GM23338 (cell line): ENCODE measurements at regions not wholly inside any gene's neighbourhood (a gene's known extent, or its start where the extent isn't known, plus 50 kb on each side); places are given as distances from the start of the nearest gene placed in this dataset.

Source experiments
- ATAC-seq: fragments of 200-7000 bp; cut with Tn5 transposase; 3 replicates; pipeline ENCODE4 v1.9.1; 2020
- DNase-seq: peaks from one replicate; pipeline ENCODE4 v3.0.0-alpha.2; 2015; ENCODE audit warnings: low spot score
- H2AFZ ChIP-seq: fragments of 200-600 bp; sonication (generic); 2 replicates; pipeline ENCODE4 v1.8.0; 2016; ENCODE audit warnings: antibody characterized with exemption, mild to moderate bottlenecking, moderate library complexity
- H3F3A ChIP-seq: fragments of 200-600 bp; sonication (generic); replicated peaks from 2 replicates; pipeline ENCODE4 v1.8.0; 2017; ENCODE audit warnings: antibody characterized with exemption, mixed run types, low read depth
- H3K27ac ChIP-seq: fragments of 200-600 bp; sonication (generic); 2 replicates; pipeline ENCODE4 v1.6.1; 2016; ENCODE audit warnings: low read depth
- H3K27me3 ChIP-seq: fragments of 200-600 bp; sonication (generic); 2 replicates; pipeline ENCODE4 v1.8.0; 2016; ENCODE audit warnings: mild to moderate bottlenecking, mixed run types, moderate library complexity; ENCODE audit not compliant: insufficient read depth
- H3K36me3 ChIP-seq: fragments of 200-600 bp; sonication (generic); 2 replicates; pipeline ENCODE4 v1.8.0; 2016; ENCODE audit warnings: mild to moderate bottlenecking; ENCODE audit not compliant: insufficient read depth
- H3K4me1 ChIP-seq: fragments of 200-600 bp; sonication (generic); 2 replicates; pipeline ENCODE4 v1.8.0; 2016; ENCODE audit warnings: mild to moderate bottlenecking, moderate library complexity; ENCODE audit not compliant: insufficient read depth
- H3K4me2 ChIP-seq: fragments of 200-600 bp; sonication (generic); 2 replicates; pipeline ENCODE4 v1.7.1; 2017; ENCODE audit warnings: mixed run types
- H3K4me3 ChIP-seq: fragments of 200-600 bp; sonication (generic); 2 replicates; pipeline ENCODE4 v1.6.1; 2016; ENCODE audit warnings: mixed run types
- H3K79me2 ChIP-seq: fragments of 200-600 bp; sonication (generic); replicated peaks from 2 replicates; pipeline ENCODE4 v1.8.0; 2017; ENCODE audit warnings: mild to moderate bottlenecking; ENCODE audit not compliant: insufficient read depth
- H3K9me2 ChIP-seq: fragments of 200-600 bp; sonication (generic); 2 replicates; pipeline ENCODE4 v1.8.0; 2017; ENCODE audit not compliant: insufficient read depth
- H4K20me1 ChIP-seq: fragments of 200-600 bp; sonication (generic); replicated peaks from 2 replicates; pipeline ENCODE4 v1.8.0; 2017; ENCODE audit warnings: mild to moderate bottlenecking; ENCODE audit not compliant: insufficient read depth
- H3K27ac Mint-ChIP-seq: 2 replicates; pipeline ENCODE4 v1.8.0; 2020; ENCODE audit warnings: inconsistent platforms, mild to moderate bottlenecking, moderate library complexity, mixed read lengths
- H3K27me3 Mint-ChIP-seq: 3 replicates; pipeline ENCODE4 v1.8.0; 2022; ENCODE audit warnings: low read depth, mild to moderate bottlenecking, moderate library complexity, mixed read lengths, inconsistent platforms; ENCODE audit not compliant: insufficient read depth, poor library complexity
- H3K36me3 Mint-ChIP-seq: 3 replicates; pipeline ENCODE4 v1.8.0; 2021; ENCODE audit warnings: low read depth, mild to moderate bottlenecking, inconsistent platforms, moderate library complexity, mixed read lengths
- H3K4me1 Mint-ChIP-seq: 3 replicates; pipeline ENCODE4 v1.8.0; 2020; ENCODE audit warnings: mild to moderate bottlenecking, inconsistent platforms, mixed read lengths
- H3K4me3 Mint-ChIP-seq: 3 replicates; pipeline ENCODE4 v1.8.0; 2021; ENCODE audit warnings: moderate library complexity, mild to moderate bottlenecking, inconsistent platforms, mixed read lengths
- H3K9me3 Mint-ChIP-seq: 3 replicates; pipeline ENCODE4 v1.8.0; 2020; ENCODE audit warnings: moderate library complexity, mild to moderate bottlenecking, inconsistent platforms, mixed read lengths
- CREB1 ChIP-seq: fragments of 250-450 bp; sonication (Bioruptor Pico); IDR thresholded peaks from 2 replicates; pipeline ENCODE4 v1.5.0; 2020; ENCODE audit warnings: low read depth, mild to moderate bottlenecking, moderate library complexity
- CTCF ChIP-seq, 2 experiments: fragments of 200-600 bp in 1 of 2; sonication (generic) in 1 of 2; conservative IDR thresholded peaks; 2 replicates each; pipeline versions ENCODE4 v1.5.1 to v1.6.1; 2016 to 2017; ENCODE audit warnings: antibody characterized with exemption in 2 of 2, low read depth in 2 of 2, mild to moderate bottlenecking in 2 of 2, moderate library complexity in 1 of 2
- EZH2 ChIP-seq: fragments of 200-600 bp; sonication (generic); IDR thresholded peaks from one replicate; pipeline ENCODE4 v1.8.0; 2017; ENCODE audit warnings: antibody characterized with exemption, mild to moderate bottlenecking, low read depth; ENCODE audit not compliant: unreplicated experiment
- EZH2phosphoT487 ChIP-seq: fragments of 200-600 bp; sonication (generic); IDR thresholded peaks from one replicate; pipeline ENCODE4 v1.8.1; 2018; ENCODE audit warnings: antibody characterized with exemption; ENCODE audit not compliant: unreplicated experiment
- POLR2AphosphoS5 ChIP-seq: IDR thresholded peaks from 2 replicates; pipeline ENCODE4 v1.6.1; 2016; ENCODE audit warnings: antibody characterized with exemption, low read depth
- REST ChIP-seq: IDR thresholded peaks from one replicate; pipeline ENCODE4 v1.6.1; 2018; ENCODE audit warnings: antibody characterized with exemption; ENCODE audit not compliant: unreplicated experiment
- STAT1 ChIP-seq: IDR thresholded peaks from one replicate; pipeline ENCODE4 v1.6.1; 2016; ENCODE audit warnings: antibody characterized with exemption; ENCODE audit not compliant: unreplicated experiment
- ZNF114 ChIP-seq: fragments of 250-450 bp; sonication (Bioruptor Pico); IDR thresholded peaks from 2 replicates; pipeline ENCODE4 v1.5.0; 2020; ENCODE audit warnings: mild to moderate bottlenecking, moderate library complexity
- TF ChIP-seq, protein P1 (sequence below): fragments of 250-450 bp; sonication (Bioruptor Pico); IDR thresholded peaks from 2 replicates; pipeline ENCODE4 v1.5.0; 2020; ENCODE audit warnings: mild to moderate bottlenecking, moderate library complexity

GRCh38 chr10:83199374-83199773 lies 939.9 kb upstream of the GHITM start:
- Histone ChIP-seq H4K20me1 (no peaks in the 10 kb centered on the region), H2AFZ (no peak overlapping the region), H3K27ac (no peak overlapping the region), H3K36me3 (no peaks in the 10 kb centered on the region), H3K4me2 (no peak overlapping the region), H3K4me3 (no peak overlapping the region), H3K4me1 (no peaks in the 10 kb centered on the region), H3F3A (no peaks in the 10 kb centered on the region), H3K79me2 (no peaks in the 10 kb centered on the region), H3K9me2 (no peaks in the 10 kb centered on the region; the same call in 1 of the 2 replicates), H3K27me3 (no peaks in the 10 kb centered on the region)
- Mint-ChIP-seq H3K27ac (no peak overlapping the region), H3K36me3 (no peaks in the 10 kb centered on the region), H3K4me1 (no peaks in the 10 kb centered on the region), H3K27me3 (peaks cover 2% of the 10 kb centered on the region), H3K9me3 (peaks cover 2% of the 10 kb centered on the region; the same call in 1 of the 3 replicates), H3K4me3 (no peak overlapping the region)
- DNase-seq = no peak
- ATAC-seq = no peak
- TF ChIP-seq CTCF (conservative IDR thresholded peaks at IDR 0.05; ENCODE audit: low read depth in 2 of 2) (no peak), ZNF114 (CRISPR knock-in tag) (no peak)

DNA sequence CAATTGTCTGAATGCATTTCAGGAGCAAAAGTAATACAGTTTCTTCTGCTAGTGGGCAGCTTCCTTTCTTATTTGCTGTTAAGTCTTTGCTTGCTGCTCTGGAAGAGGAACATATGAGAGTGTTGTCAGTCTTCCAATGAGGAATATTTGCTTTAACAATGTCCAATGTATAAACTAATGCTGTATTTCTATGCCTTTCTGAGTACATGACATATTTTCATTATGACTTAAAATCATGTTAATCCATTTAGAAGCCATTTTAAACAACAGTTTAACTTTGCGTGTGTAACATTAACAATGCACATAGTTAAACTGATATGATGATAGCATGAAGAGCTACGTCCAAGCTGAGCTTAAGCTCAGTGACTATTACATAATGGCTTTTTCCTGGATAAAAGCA lies 933.4 kb upstream of the GHITM start:
- H3K4me2 ChIP-seq = no peak overlapping the region
- H3K9me2 ChIP-seq = no peaks in the 10 kb centered on the region; the same call in 1 of the 2 replicates
- H3K4me1 ChIP-seq = peaks cover 2% of the 10 kb centered on the region; the same call in 1 of the 2 replicates
- H3K79me2 ChIP-seq = no peaks in the 10 kb centered on the region
- H3F3A ChIP-seq = no peaks in the 10 kb centered on the region
- no peak for ATAC-seq
- H3K36me3 Mint-ChIP-seq = no peaks in the 10 kb centered on the region
- no peak overlapping the region for H3K27ac ChIP-seq
- H3K27me3 ChIP-seq = no peaks in the 10 kb centered on the region
- peaks cover 2% of the 10 kb centered on the region for H3K27me3 Mint-ChIP-seq
- H3K9me3 Mint-ChIP-seq = no peaks in the 10 kb centered on the region; the same call in 2 of the 3 replicates
- no peaks in the 10 kb centered on the region for H4K20me1 ChIP-seq
- DNase-seq = no peak
- H3K4me1 Mint-ChIP-seq = peaks cover 11% of the 10 kb centered on the region
- no peaks in the 10 kb centered on the region for H3K36me3 ChIP-seq
- no peak overlapping the region for H3K4me3 Mint-ChIP-seq
- H3K4me3 ChIP-seq = no peak overlapping the region
- H3K27ac Mint-ChIP-seq = no peak overlapping the region
- H2AFZ ChIP-seq = no peak overlapping the region
- no peak for TF ChIP-seq REST
- TF ChIP-seq POLR2AphosphoS5 = no peak
- TF ChIP-seq EZH2 = no peak
- no peak for TF ChIP-seq CREB1 (CRISPR knock-in tag)
- TF ChIP-seq, protein P1, sequence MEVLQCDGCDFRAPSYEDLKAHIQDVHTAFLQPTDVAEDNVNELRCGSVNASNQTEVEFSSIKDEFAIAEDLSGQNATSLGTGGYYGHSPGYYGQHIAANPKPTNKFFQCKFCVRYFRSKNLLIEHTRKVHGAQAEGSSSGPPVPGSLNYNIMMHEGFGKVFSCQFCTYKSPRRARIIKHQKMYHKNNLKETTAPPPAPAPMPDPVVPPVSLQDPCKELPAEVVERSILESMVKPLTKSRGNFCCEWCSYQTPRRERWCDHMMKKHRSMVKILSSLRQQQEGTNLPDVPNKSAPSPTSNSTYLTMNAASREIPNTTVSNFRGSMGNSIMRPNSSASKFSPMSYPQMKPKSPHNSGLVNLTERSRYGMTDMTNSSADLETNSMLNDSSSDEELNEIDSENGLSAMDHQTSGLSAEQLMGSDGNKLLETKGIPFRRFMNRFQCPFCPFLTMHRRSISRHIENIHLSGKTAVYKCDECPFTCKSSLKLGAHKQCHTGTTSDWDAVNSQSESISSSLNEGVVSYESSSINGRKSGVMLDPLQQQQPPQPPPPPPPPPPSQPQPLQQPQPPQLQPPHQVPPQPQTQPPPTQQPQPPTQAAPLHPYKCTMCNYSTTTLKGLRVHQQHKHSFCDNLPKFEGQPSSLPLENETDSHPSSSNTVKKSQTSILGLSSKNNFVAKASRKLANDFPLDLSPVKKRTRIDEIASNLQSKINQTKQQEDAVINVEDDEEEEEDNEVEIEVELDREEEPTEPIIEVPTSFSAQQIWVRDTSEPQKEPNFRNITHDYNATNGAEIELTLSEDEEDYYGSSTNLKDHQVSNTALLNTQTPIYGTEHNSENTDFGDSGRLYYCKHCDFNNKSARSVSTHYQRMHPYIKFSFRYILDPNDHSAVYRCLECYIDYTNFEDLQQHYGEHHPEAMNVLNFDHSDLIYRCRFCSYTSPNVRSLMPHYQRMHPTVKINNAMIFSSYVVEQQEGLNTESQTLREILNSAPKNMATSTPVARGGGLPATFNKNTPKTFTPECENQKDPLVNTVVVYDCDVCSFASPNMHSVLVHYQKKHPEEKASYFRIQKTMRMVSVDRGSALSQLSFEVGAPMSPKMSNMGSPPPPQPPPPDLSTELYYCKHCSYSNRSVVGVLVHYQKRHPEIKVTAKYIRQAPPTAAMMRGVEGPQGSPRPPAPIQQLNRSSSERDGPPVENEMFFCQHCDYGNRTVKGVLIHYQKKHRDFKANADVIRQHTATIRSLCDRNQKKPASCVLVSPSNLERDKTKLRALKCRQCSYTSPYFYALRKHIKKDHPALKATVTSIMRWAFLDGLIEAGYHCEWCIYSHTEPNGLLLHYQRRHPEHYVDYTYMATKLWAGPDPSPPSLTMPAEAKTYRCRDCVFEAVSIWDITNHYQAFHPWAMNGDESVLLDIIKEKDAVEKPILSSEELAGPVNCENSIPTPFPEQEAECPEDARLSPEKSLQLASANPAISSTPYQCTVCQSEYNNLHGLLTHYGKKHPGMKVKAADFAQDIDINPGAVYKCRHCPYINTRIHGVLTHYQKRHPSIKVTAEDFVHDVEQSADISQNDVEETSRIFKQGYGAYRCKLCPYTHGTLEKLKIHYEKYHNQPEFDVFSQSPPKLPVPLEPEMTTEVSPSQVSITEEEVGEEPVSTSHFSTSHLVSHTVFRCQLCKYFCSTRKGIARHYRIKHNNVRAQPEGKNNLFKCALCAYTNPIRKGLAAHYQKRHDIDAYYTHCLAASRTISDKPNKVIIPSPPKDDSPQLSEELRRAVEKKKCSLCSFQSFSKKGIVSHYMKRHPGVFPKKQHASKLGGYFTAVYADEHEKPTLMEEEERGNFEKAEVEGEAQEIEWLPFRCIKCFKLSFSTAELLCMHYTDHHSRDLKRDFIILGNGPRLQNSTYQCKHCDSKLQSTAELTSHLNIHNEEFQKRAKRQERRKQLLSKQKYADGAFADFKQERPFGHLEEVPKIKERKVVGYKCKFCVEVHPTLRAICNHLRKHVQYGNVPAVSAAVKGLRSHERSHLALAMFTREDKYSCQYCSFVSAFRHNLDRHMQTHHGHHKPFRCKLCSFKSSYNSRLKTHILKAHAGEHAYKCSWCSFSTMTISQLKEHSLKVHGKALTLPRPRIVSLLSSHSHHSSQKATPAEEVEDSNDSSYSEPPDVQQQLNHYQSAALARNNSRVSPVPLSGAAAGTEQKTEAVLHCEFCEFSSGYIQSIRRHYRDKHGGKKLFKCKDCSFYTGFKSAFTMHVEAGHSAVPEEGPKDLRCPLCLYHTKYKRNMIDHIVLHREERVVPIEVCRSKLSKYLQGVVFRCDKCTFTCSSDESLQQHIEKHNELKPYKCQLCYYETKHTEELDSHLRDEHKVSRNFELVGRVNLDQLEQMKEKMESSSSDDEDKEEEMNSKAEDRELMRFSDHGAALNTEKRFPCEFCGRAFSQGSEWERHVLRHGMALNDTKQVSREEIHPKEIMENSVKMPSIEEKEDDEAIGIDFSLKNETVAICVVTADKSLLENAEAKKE (CRISPR knock-in tag) = no peak
- no peak for TF ChIP-seq EZH2phosphoT487
- no peak for TF ChIP-seq STAT1
